GM12872 (cell line): ENCODE measurements at regions not wholly inside any gene's neighbourhood (a gene's known extent, or its start where the extent isn't known, plus 50 kb on each side); places are given as distances from the start of the nearest gene placed in this dataset.

Source experiments
- TF ChIP-seq, protein P1 (sequence below): IDR thresholded peaks from 3 replicates; pipeline ENCODE4 v1.5.1; 2011; ENCODE audit warnings: low read depth, mild to moderate bottlenecking, low read length, moderate library complexity; ENCODE audit not compliant: insufficient read depth

DNA sequence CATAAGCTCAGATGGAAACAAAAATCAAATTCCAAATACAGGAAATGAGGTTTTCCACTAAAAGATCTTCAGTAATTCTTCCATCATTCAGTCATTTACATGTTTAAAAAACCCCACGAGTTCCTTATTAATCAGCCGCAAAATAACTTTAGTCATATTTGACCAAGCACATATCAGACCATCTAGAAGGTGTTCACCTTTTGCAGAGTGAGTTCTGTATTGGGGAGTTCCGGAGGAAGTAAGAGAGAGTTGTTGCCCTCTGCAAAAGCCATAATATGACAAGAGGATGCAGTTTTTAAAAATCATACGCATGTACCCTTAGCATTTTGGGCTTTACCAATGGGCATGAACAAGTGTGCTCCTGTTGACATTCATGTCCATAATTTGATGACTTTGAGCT, 61.6 kb downstream of the CCR1 start:
- TF ChIP-seq, protein P1, sequence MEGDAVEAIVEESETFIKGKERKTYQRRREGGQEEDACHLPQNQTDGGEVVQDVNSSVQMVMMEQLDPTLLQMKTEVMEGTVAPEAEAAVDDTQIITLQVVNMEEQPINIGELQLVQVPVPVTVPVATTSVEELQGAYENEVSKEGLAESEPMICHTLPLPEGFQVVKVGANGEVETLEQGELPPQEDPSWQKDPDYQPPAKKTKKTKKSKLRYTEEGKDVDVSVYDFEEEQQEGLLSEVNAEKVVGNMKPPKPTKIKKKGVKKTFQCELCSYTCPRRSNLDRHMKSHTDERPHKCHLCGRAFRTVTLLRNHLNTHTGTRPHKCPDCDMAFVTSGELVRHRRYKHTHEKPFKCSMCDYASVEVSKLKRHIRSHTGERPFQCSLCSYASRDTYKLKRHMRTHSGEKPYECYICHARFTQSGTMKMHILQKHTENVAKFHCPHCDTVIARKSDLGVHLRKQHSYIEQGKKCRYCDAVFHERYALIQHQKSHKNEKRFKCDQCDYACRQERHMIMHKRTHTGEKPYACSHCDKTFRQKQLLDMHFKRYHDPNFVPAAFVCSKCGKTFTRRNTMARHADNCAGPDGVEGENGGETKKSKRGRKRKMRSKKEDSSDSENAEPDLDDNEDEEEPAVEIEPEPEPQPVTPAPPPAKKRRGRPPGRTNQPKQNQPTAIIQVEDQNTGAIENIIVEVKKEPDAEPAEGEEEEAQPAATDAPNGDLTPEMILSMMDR: no peak

DNA sequence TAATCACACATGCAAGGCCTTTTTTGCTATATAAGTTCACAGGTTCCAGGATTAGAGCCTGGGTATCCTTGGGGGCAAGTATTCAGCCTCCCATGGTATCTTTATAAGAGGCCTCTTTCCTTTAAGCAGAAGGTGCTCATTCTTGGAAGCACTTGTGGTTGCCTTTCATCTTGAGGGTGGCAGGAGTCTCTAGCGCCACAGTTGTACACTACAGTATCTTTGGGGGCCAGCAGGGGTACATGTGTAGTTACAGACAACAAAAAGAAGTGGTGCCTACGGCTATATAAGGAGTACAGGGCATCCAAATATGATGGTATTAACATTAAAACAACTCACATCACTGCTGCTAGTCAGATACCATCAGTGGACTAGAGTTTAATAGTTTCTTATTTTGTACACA, 62.1 kb downstream of the CCR1 start:
- TF ChIP-seq, protein P1: no peak

DNA sequence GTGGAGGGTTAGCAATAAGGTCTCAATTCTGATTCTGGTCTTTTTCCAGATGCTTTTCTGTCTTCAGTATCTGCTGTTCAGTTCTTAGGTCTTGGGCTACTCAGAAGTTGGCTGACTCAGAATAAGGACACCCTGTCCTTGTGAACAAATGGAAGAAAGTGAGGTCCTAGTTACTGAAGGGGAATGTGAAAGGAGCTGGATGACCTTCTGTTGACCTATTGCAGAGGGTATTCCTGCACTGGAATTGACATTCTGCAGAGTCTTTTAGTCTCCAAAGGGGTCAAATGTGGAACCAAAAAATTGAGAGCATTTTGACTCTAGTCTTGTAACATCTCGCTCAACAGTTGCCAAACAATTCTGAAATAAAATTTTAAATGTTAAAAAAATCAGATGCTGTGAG, 63.0 kb downstream of the CCR1 start:
- TF ChIP-seq, protein P1: no peak

DNA sequence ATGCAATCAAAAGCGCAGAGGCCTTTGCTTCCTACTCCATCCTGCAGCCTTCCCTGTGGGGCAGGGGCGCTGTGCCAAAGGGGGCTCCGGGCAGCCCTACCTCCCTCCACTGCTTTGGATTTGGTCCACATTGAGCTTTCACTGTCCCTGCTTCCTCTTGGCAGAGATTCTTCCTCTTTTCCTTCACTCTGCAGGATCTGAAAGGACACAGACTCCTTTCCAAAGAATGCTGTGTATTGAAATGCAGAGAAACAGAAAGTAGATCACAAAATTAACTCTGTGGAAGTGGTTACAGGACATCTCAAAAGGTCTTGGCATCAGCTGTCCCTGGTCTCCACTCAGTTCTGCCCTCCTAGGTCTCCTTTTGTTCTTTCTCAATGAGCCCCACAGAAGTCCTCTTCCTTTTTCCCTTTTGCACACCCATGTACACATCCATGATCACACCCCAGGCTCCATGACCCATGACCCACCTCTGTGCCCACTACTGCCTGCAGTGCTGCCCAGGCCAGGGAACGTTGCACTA, 64.1 kb downstream of the CCR1 start:
- TF ChIP-seq, protein P1: no peak

DNA sequence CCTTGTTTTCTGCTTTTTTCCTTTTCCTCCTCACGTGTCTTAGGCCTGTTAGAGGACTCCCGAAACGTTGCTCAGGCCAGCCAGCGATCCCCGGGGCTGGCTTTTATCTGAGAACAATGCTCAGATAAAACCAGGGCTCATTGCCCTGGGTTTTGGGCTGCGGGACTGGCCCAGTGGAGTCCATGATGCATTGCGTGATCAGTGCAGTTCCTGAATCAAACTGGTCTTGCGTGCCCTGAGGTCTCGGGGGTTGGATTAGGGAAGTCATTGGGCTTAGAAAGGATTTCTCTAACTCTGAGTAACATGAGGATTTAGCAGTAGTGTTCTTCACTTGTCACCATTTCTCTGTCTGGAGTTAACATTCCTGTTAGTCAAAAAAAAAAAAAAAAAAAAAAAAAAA, 66.3 kb downstream of the CCR1 start:
- TF ChIP-seq, protein P1: no peak

DNA sequence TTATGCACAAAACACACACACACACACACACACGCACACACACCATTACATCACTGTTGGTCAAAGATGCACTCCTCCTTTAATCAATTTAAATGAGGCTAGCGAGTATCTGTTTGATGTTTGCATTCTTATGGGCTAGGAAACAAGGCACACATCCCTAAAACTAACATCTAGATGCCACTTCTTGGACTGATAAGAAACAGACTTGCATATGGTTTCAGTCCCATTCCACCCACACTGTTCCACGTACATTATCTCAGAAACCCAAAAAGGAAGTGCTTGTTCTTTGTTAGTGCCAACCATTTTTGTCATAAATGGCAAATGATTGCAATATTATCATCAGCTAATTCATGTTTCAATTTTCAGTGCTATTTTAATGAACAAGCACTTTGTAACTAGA, 69.5 kb downstream of the CCR1 start:
- TF ChIP-seq, protein P1: no peak

DNA sequence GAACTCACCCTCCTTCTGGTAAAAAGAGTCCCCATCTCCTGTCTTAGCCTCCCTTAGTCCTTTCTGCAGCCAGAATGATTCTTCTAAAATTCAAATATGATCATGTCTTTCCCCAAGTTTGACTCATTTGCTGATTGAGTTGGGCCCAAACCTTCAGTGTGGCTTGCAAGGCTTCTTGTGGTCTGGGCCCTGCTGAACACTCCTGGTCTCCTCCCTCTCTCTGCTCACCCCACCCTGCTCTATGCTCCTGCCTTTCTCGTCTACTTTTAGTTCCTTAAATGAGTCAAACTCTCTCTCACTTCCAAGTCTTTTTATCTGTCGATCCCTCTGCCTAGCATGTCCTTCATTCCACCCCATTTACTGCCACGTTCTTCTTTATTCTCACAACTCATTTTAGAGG, 72.6 kb downstream of the CCR1 start:
- TF ChIP-seq, protein P1: no peak
